ENCODE measurements at regions not wholly inside any gene's neighbourhood (a gene's known extent, or its start where the extent isn't known, plus 50 kb on each side); places are given as distances from the start of the nearest gene placed in this dataset.

GRCh38 chr11:19659529-19659928, 53.1 kb upstream of the NAV2 start:
- Histone ChIP-seq H3F3A (replicated peaks; ENCODE audit: low read depth) (no peaks in the 10 kb centered on the region), H2AFZ (no peak overlapping the region), H3K27ac (ENCODE audit: low read depth) (no peak overlapping the region), H3K27me3 (ENCODE audit: insufficient read depth) (no peaks in the 10 kb centered on the region), H3K4me3 (no peak overlapping the region), H3K4me2 (no peak overlapping the region), H4K20me1 (replicated peaks; ENCODE audit: insufficient read depth) (no peaks in the 10 kb centered on the region), H3K36me3 (ENCODE audit: insufficient read depth) (no peaks in the 10 kb centered on the region), H3K79me2 (replicated peaks; ENCODE audit: insufficient read depth) (no peaks in the 10 kb centered on the region), H3K4me1 (ENCODE audit: insufficient read depth) (no peaks in the 10 kb centered on the region), H3K9me2 (ENCODE audit: insufficient read depth) (no peaks in the 10 kb centered on the region)
- Mint-ChIP-seq H3K27me3 (ENCODE audit: insufficient read depth, low read depth, poor library complexity) (no peaks in the 10 kb centered on the region), H3K27ac (no peak overlapping the region), H3K36me3 (ENCODE audit: low read depth) (no peaks in the 10 kb centered on the region), H3K4me3 (no peak overlapping the region), H3K4me1 (no peaks in the 10 kb centered on the region), H3K9me3 (peaks cover 4% of the 10 kb centered on the region; the same call in 2 of the 3 replicates)
- DNase-seq (ENCODE audit: low spot score) (no peak), ATAC-seq (no peak)
- TF ChIP-seq CTCF (conservative IDR thresholded peaks at IDR 0.05; ENCODE audit: low read depth in 2 of 2) = no peak
- TF ChIP-seq STAT1 (IDR thresholded peaks at IDR 0.05; ENCODE audit: unreplicated experiment) = no peak
- TF ChIP-seq EZH2phosphoT487 (IDR thresholded peaks at IDR 0.05; ENCODE audit: unreplicated experiment) = no peak
- TF ChIP-seq REST (IDR thresholded peaks at IDR 0.05; ENCODE audit: unreplicated experiment) = no peak
- no peak for TF ChIP-seq ZNF331 (CRISPR knock-in tag; IDR thresholded peaks at IDR 0.05; ENCODE audit: low read depth)
- no peak for TF ChIP-seq ZNF462 (CRISPR knock-in tag; IDR thresholded peaks at IDR 0.05)
- TF ChIP-seq EZH2 (IDR thresholded peaks at IDR 0.05; ENCODE audit: low read depth, unreplicated experiment) = no peak
- TF ChIP-seq JUNB (IDR thresholded peaks at IDR 0.05; ENCODE audit: unreplicated experiment) = no peak
- TF ChIP-seq ZNF114 (CRISPR knock-in tag; IDR thresholded peaks at IDR 0.05) = no peak
- TF ChIP-seq CREB1 (CRISPR knock-in tag; IDR thresholded peaks at IDR 0.05; ENCODE audit: low read depth) = no peak
- no peak for TF ChIP-seq POLR2AphosphoS5 (IDR thresholded peaks at IDR 0.05; ENCODE audit: low read depth)
- no peak for TF ChIP-seq ETS1 (IDR thresholded peaks at IDR 0.05)
- TF ChIP-seq NANOG (IDR thresholded peaks at IDR 0.05; ENCODE audit: borderline replicate concordance) = no peak
